HepG2 (cell line): ENCODE measurements at regions not wholly inside any gene's neighbourhood (a gene's known extent, or its start where the extent isn't known, plus 50 kb on each side); places are given as distances from the start of the nearest gene placed in this dataset.

ENCODE experiments used
- ATAC-seq: fragments of 200-7000 bp; cut with Tn5 transposase; 3 replicates; pipeline ENCODE4 v1.9.1; 2020; ENCODE audit warnings: mild to moderate bottlenecking, moderate library complexity
- BruUV-seq: library from RNA; stranded (reverse); fragments of 400-500 nt; replicated peaks from 2 replicates; lab custom pipeline; 2021; lab: Mats Ljungman, UMichigan
- CTCF ChIA-PET: fragments of 300-600 bp; formaldehyde crosslinking; extraction: SDS; loops from one replicate; lab custom pipeline; 2021; ENCODE audit warnings: low total read pairs, inconsistent platforms, low intra/inter-chr PET ratio; lab: Yijun Ruan, JAX
- POLR2A ChIA-PET: fragments of 350-600 bp; sonication (Branson Sonifier 250); formaldehyde crosslinking; loops from one replicate; lab custom pipeline; 2020; ENCODE audit warnings: antibody characterized with exemption, inconsistent platforms; lab: Yijun Ruan, JAX
- DNase-seq: peaks from one replicate; pipeline ENCODE4 v3.0.0-alpha.2; 2015; ENCODE audit warnings: low spot score
- FAIRE-seq: peaks from 3 replicates; lab custom pipeline; 2011; peaks lifted over from hg19 to GRCh38; lab: Jason Lieb, UNC
- H2AFZ ChIP-seq: one replicate; pipeline ENCODE4 v1.6.1; 2011; ENCODE audit warnings: low read length, inconsistent platforms
- H3K27ac ChIP-seq: fragments of 300-600 bp; 3 replicates; pipeline ENCODE4 v1.8.0; 2011; ENCODE audit warnings: mixed run types, mild to moderate bottlenecking, mixed read lengths, low read length, inconsistent platforms; ENCODE audit not compliant: insufficient read depth; ENCODE audit errors: extremely low read length
- H3K27me3 ChIP-seq, 2 experiments: fragments of 200-600 bp in 1 of 2; 2 replicates in 1 of 2; 3 replicates in 1 of 2; pipeline versions ENCODE4 v1.6.0 to v1.8.0; 2011; ENCODE audit warnings: low read length in 2 of 2, mild to moderate bottlenecking in 2 of 2, moderate library complexity in 2 of 2, inconsistent platforms in 1 of 2; ENCODE audit not compliant: insufficient read depth in 2 of 2, control insufficient read depth in 1 of 2
- H3K36me3 ChIP-seq, 2 experiments: fragments of 200-600 bp in 1 of 2; replicated peaks in 1 of 2; 2 replicates in 1 of 2; 3 replicates in 1 of 2; pipeline versions ENCODE4 v1.5.1 to v1.8.0; 2011; ENCODE audit warnings: low read length in 2 of 2, inconsistent platforms in 1 of 2; ENCODE audit not compliant: insufficient read depth in 2 of 2, control insufficient read depth in 1 of 2
- H3K4me1 ChIP-seq: 2 replicates; pipeline ENCODE4 v1.5.1; 2012; ENCODE audit warnings: low read length, inconsistent platforms; ENCODE audit not compliant: insufficient read depth
- H3K4me2 ChIP-seq: 2 replicates; pipeline ENCODE4 v1.6.0; 2011; ENCODE audit warnings: low read depth, low read length, inconsistent platforms
- H3K4me3 ChIP-seq, 3 experiments: fragments of 200-600 bp in 1 of 3; sonication (generic), shearing (Covaris generic) in 1 of 3; replicated peaks in 1 of 3; 2 replicates each; pipeline ENCODE4 v1.5.1; 2011 to 2016; ENCODE audit warnings: low read length in 3 of 3, inconsistent platforms in 2 of 3, low read depth in 2 of 3, mild to moderate bottlenecking in 2 of 3, control low read depth in 1 of 3, mixed read lengths in 1 of 3; ENCODE audit not compliant: insufficient read depth in 1 of 3
- H3K79me2 ChIP-seq: one replicate; pipeline ENCODE4 v1.6.1; 2011; ENCODE audit warnings: low read length, inconsistent platforms; ENCODE audit not compliant: insufficient read depth
- H3K9ac ChIP-seq: 2 replicates; pipeline ENCODE4 v1.6.0; 2011; ENCODE audit warnings: mild to moderate bottlenecking, low read depth, low read length, inconsistent platforms; ENCODE audit not compliant: insufficient read depth
- H3K9me3 ChIP-seq: 2 replicates; pipeline ENCODE4 v1.5.1; 2012; ENCODE audit warnings: mild to moderate bottlenecking, low read length
- H4K20me1 ChIP-seq: 2 replicates; pipeline ENCODE4 v1.6.0; 2011; ENCODE audit warnings: inconsistent platforms, mild to moderate bottlenecking, low read length, moderate library complexity; ENCODE audit not compliant: insufficient read depth
- ARID5B ChIP-seq: IDR thresholded peaks from 2 replicates; pipeline ENCODE4 v1.4.0; 2020; ENCODE audit warnings: mild to moderate bottlenecking, missing genetic modification reagents
- EED ChIP-seq: sonication (generic); formaldehyde crosslinking; IDR thresholded peaks from 2 replicates; pipeline ENCODE4 v1.5.0; 2020; ENCODE audit warnings: mild to moderate bottlenecking, missing genetic modification reagents
- KDM5A ChIP-seq: fragments of 200-600 bp; sonication (generic); IDR thresholded peaks from 2 replicates; pipeline ENCODE4 v1.7.0; 2018; ENCODE audit warnings: antibody characterized with exemption, mild to moderate bottlenecking, low read length, borderline replicate concordance
- MATR3 ChIP-seq: sonication (generic); formaldehyde crosslinking; IDR thresholded peaks from 2 replicates; pipeline ENCODE4 v1.4.0; 2020; ENCODE audit warnings: missing genetic modification reagents
- RARA ChIP-seq: IDR thresholded peaks from 2 replicates; pipeline ENCODE4 v1.6.1; 2016; ENCODE audit warnings: missing genetic modification reagents, missing compliant biosample characterization
- SOX6 ChIP-seq, 2 experiments: fragments of 450-650 bp in 1 of 2; sonication (generic) in 1 of 2; formaldehyde crosslinking in 1 of 2; IDR thresholded peaks; 2 replicates each; pipeline versions ENCODE4 v1.4.0 to v1.6.1; 2017 to 2020; ENCODE audit warnings: antibody characterized with exemption in 1 of 2, mild to moderate bottlenecking in 1 of 2, missing genetic modification reagents in 1 of 2
- SP2 ChIP-seq: sonication (generic); formaldehyde crosslinking; IDR thresholded peaks from 2 replicates; pipeline ENCODE4 v1.5.1; 2020; ENCODE audit warnings: mild to moderate bottlenecking, missing genetic modification reagents
- STAG1 ChIP-seq: sonication (generic); formaldehyde crosslinking; IDR thresholded peaks from 2 replicates; pipeline ENCODE4 v1.4.0; 2020; ENCODE audit warnings: missing genetic modification reagents
- TERF1 ChIP-seq: sonication (generic); formaldehyde crosslinking; IDR thresholded peaks from 2 replicates; pipeline ENCODE4 v1.8.0; 2022; ENCODE audit warnings: mild to moderate bottlenecking, missing genetic modification reagents, moderate library complexity
- UBTF ChIP-seq: sonication (generic); formaldehyde crosslinking; IDR thresholded peaks from 2 replicates; pipeline ENCODE4 v1.4.0; 2020; ENCODE audit warnings: mild to moderate bottlenecking, missing genetic modification reagents
- ZFP37 ChIP-seq: sonication (generic); formaldehyde crosslinking; IDR thresholded peaks from 2 replicates; pipeline ENCODE4 v1.4.0; 2020; ENCODE audit warnings: missing genetic modification reagents, borderline replicate concordance
- ZFP41 ChIP-seq: sonication (generic); formaldehyde crosslinking; IDR thresholded peaks from 2 replicates; pipeline ENCODE4 v1.4.0; 2020; ENCODE audit warnings: mild to moderate bottlenecking, missing genetic modification reagents, borderline replicate concordance
- ZNF24 ChIP-seq: fragments of 450-650 bp; IDR thresholded peaks from 2 replicates; pipeline ENCODE4 v1.6.1; 2017; ENCODE audit warnings: antibody characterized with exemption, mild to moderate bottlenecking
- ZNF333 ChIP-seq: sonication (generic); formaldehyde crosslinking; IDR thresholded peaks from 2 replicates; pipeline ENCODE4 v1.4.0; 2020; ENCODE audit warnings: mild to moderate bottlenecking, missing genetic modification reagents, borderline replicate concordance
- ZNF460 ChIP-seq: sonication (generic); formaldehyde crosslinking; IDR thresholded peaks from 2 replicates; pipeline ENCODE4 v1.5.1; 2020; ENCODE audit warnings: missing genetic modification reagents, mild to moderate bottlenecking, borderline replicate concordance
- ZNF484 ChIP-seq: sonication (generic); formaldehyde crosslinking; IDR thresholded peaks from 2 replicates; pipeline ENCODE4 v1.5.1; 2020; ENCODE audit warnings: mild to moderate bottlenecking, low read depth, missing genetic modification reagents, borderline replicate concordance
- ZNF629 ChIP-seq: sonication (generic); formaldehyde crosslinking; conservative IDR thresholded peaks from 2 replicates; pipeline ENCODE4 v1.5.0; 2020; ENCODE audit warnings: missing genetic modification reagents
- ZNF713 ChIP-seq: sonication (generic); formaldehyde crosslinking; IDR thresholded peaks from 2 replicates; pipeline ENCODE4 v1.4.0; 2020; ENCODE audit warnings: mild to moderate bottlenecking, missing genetic modification reagents
- ZNF746 ChIP-seq: sonication (generic); formaldehyde crosslinking; IDR thresholded peaks from 2 replicates; pipeline ENCODE4 v1.8.0; 2022; ENCODE audit warnings: mild to moderate bottlenecking, missing genetic modification reagents
- WGBS: methylation state at CpG from one replicate; pipeline ENCODE4 v1.1.6; 2017; ENCODE audit warnings: low lambda C conversion rate; 5-methylcytosine and 5-hydroxymethylcytosine counted together
- in situ Hi-C: cut with HindIII; loops from 2 replicates; pipeline ENCODE4 v1.10.0; 2017; ENCODE audit warnings: low pct_unique_long_range_greater_than_20kb; ENCODE audit not compliant: extremely low pct_ligation_motif_present
- intact Hi-C: fragments of 100-400 bp; cut with micrococcal nuclease; formaldehyde crosslinking; loops from one replicate; pipeline ENCODE4 v1.10.0; 2022; ENCODE audit not compliant: unreplicated experiment

GRCh38 chr2:239870276-239870675 is 154.9 kb downstream of the NDUFA10 start:
- ATAC-seq (no peak), FAIRE-seq (no peak), DNase-seq (no peak)
- in situ Hi-C loops (no loop called here), intact Hi-C loops (no loop called here)
- no peak overlapping the region for H3K4me3 ChIP-seq
- no peaks in the 10 kb centered on the region for H4K20me1 ChIP-seq
- ChIA-PET CTCF (no interaction called here), POLR2A (no interaction called here)
- H3K27me3 ChIP-seq, result peaks cover 8 to 33% of the 10 kb centered on the region in 2 experiments; a peak in 4 of 5 replicates
- no peak overlapping the region for H3K4me2 ChIP-seq
- no peak for TF ChIP-seq UBTF (CRISPR knock-in tag)
- TF ChIP-seq ZNF484 (CRISPR knock-in tag), result no peak
- TF ChIP-seq SP2 (CRISPR knock-in tag), result no peak
- TF ChIP-seq TERF1, result no peak
- no peak for TF ChIP-seq ZNF746
- TF ChIP-seq STAG1 (CRISPR knock-in tag), result no peak
- TF ChIP-seq KDM5A, result no peak
- no peak for TF ChIP-seq ZNF24
- TF ChIP-seq MATR3, result no peak
- TF ChIP-seq ZNF713, result no peak
- no peak for TF ChIP-seq ARID5B (CRISPR knock-in tag)
- TF ChIP-seq ZNF460 (CRISPR knock-in tag), result no peak
- no peak for TF ChIP-seq ZNF629 (CRISPR knock-in tag)
- TF ChIP-seq ZNF333, result no peak
- no peak for TF ChIP-seq ZFP41 (CRISPR knock-in tag)
- no peak for TF ChIP-seq RARA (CRISPR knock-in tag)
- TF ChIP-seq SOX6 (IDR thresholded peaks at IDR 0.05), result no peak
- TF ChIP-seq SOX6 (CRISPR knock-in tag; IDR thresholded peaks at IDR 0.05), result no peak
- no peak for TF ChIP-seq ZFP37 (CRISPR knock-in tag)
- no peak for TF ChIP-seq EED
- H3K4me1 ChIP-seq, result no peaks in the 10 kb centered on the region
- no peak overlapping the region for H2AFZ ChIP-seq
- peaks cover 27% of the 10 kb centered on the region for H3K9me3 ChIP-seq
- H3K36me3 ChIP-seq, result no peaks in the 10 kb centered on the region
- H3K27ac ChIP-seq, result no peak overlapping the region
- H3K9ac ChIP-seq, result no peak overlapping the region
- no TSS peak for BruUV-seq
- H3K79me2 ChIP-seq, result no peaks in the 10 kb centered on the region
- 5% methylated on average over 9 of the region's 12 CpGs for WGBS
